H1 (cell line): ENCODE measurements at regions not wholly inside any gene's neighbourhood (a gene's known extent, or its start where the extent isn't known, plus 50 kb on each side); places are given as distances from the start of the nearest gene placed in this dataset.

Experiments used
- EZH2 ChIP-seq: fragments of 200-600 bp; sonication (generic); IDR thresholded peaks from 2 replicates; pipeline ENCODE4 v1.7.1; 2012; ENCODE audit warnings: low read depth, mild to moderate bottlenecking, moderate library complexity, low read length, inconsistent platforms; ENCODE audit not compliant: severe bottlenecking
- GABPA ChIP-seq: IDR thresholded peaks from 2 replicates; pipeline ENCODE4 v1.6.1; 2011; ENCODE audit warnings: mild to moderate bottlenecking, low read length, moderate library complexity, borderline replicate concordance; ENCODE audit not compliant: insufficient read depth
- JUND ChIP-seq: IDR thresholded peaks from 2 replicates; pipeline ENCODE4 v1.6.1; 2011; ENCODE audit warnings: mild to moderate bottlenecking, improper control_type of control experiment, low read length
- NANOG ChIP-seq: IDR thresholded peaks from 2 replicates; pipeline ENCODE4 v1.6.1; 2011; ENCODE audit warnings: low read length, low read depth, mild to moderate bottlenecking, inconsistent platforms; ENCODE audit not compliant: insufficient read depth, poor library complexity, severe bottlenecking
- SIRT6 ChIP-seq: IDR thresholded peaks from one replicate; pipeline ENCODE4 v1.7.1; 2012; ENCODE audit warnings: low read length, inconsistent platforms
- TF ChIP-seq, protein P1 (sequence below): IDR thresholded peaks from 2 replicates; pipeline ENCODE4 v1.6.1; 2011; ENCODE audit warnings: low read length, improper control_type of control experiment

- TF ChIP-seq GABPA (no peak), NANOG (no peak), EZH2 (no peak), SIRT6 (no peak), JUND (no peak)
- TF ChIP-seq, protein P1, sequence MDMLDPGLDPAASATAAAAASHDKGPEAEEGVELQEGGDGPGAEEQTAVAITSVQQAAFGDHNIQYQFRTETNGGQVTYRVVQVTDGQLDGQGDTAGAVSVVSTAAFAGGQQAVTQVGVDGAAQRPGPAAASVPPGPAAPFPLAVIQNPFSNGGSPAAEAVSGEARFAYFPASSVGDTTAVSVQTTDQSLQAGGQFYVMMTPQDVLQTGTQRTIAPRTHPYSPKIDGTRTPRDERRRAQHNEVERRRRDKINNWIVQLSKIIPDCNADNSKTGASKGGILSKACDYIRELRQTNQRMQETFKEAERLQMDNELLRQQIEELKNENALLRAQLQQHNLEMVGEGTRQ = no peak
Measured at GRCh38 chr9:110123341-110124095, 84.4 kb downstream of the C9orf152 start (continued).
